T-helper 1 cell treated with Interleukin-12 subunit alpha and Interleukin-12 subunit beta and Interleukin-4 antibody, amounts not matched to agents 30 μg/mL and 1 μg/mL, for 36 hours (primary cell): ENCODE measurements at regions not wholly inside any gene's neighbourhood (a gene's known extent, or its start where the extent isn't known, plus 50 kb on each side); places are given as distances from the start of the nearest gene placed in this dataset.
"Not testable (repeated sequence)": the region's sequence is repeated elsewhere in the genome, so short reads cannot be mapped to it uniquely, and the experiment has no call there.

Experiments
- H3K27ac Mint-ChIP-seq: one replicate; pipeline ENCODE4 v1.8.0; 2021; ENCODE audit warnings: mild to moderate bottlenecking, mixed read lengths
- H3K27me3 Mint-ChIP-seq: one replicate; pipeline ENCODE4 v1.8.0; 2021; ENCODE audit warnings: low read depth, mixed read lengths
- H3K36me3 Mint-ChIP-seq: one replicate; pipeline ENCODE4 v1.8.0; 2021; ENCODE audit warnings: low read depth, mixed read lengths
- H3K4me1 Mint-ChIP-seq: one replicate; pipeline ENCODE4 v1.8.0; 2021; ENCODE audit warnings: low read depth, mixed read lengths
- H3K4me3 Mint-ChIP-seq: one replicate; pipeline ENCODE4 v1.8.0; 2021; ENCODE audit warnings: mild to moderate bottlenecking, moderate library complexity, mixed read lengths
- H3K9me3 Mint-ChIP-seq: one replicate; pipeline ENCODE4 v1.8.0; 2021; ENCODE audit warnings: mixed read lengths

- not testable (repeated sequence) for H3K36me3 Mint-ChIP-seq, H3K4me1 Mint-ChIP-seq, H3K4me3 Mint-ChIP-seq, H3K27ac Mint-ChIP-seq, H3K27me3 Mint-ChIP-seq
- peaks cover 10% of the 10 kb centered on the region for H3K9me3 Mint-ChIP-seq
Measured at GRCh38 chr14:25440382-25440781, 390.4 kb upstream of the STXBP6 start.

GRCh38 chr14:25436906-25437305 lies 387.0 kb upstream of the STXBP6 start:
- Mint-ChIP-seq H3K27ac (no peak overlapping the region), H3K4me1 (no peaks in the 10 kb centered on the region), H3K27me3 (no peaks in the 10 kb centered on the region), H3K36me3 (no peaks in the 10 kb centered on the region), H3K9me3 (peaks cover 19% of the 10 kb centered on the region), H3K4me3 (no peak overlapping the region)

GRCh38 chr14:25436288-25436875 lies 386.4 kb upstream of the STXBP6 start:
- H3K27me3 Mint-ChIP-seq, result no peaks in the 10 kb centered on the region
- no peaks in the 10 kb centered on the region for H3K4me1 Mint-ChIP-seq
- no peaks in the 10 kb centered on the region for H3K36me3 Mint-ChIP-seq
- no peak overlapping the region for H3K4me3 Mint-ChIP-seq
- H3K9me3 Mint-ChIP-seq, result peaks cover 19% of the 10 kb centered on the region
- no peak overlapping the region for H3K27ac Mint-ChIP-seq

- no peak overlapping the region for H3K27ac Mint-ChIP-seq
- H3K9me3 Mint-ChIP-seq, result peaks cover 28% of the 10 kb centered on the region
- H3K4me3 Mint-ChIP-seq, result no peak overlapping the region
- H3K36me3 Mint-ChIP-seq, result no peaks in the 10 kb centered on the region
- H3K27me3 Mint-ChIP-seq, result no peaks in the 10 kb centered on the region
- H3K4me1 Mint-ChIP-seq, result no peaks in the 10 kb centered on the region
Measured at GRCh38 chr14:25431211-25432076, 381.5 kb upstream of the STXBP6 start.

- Mint-ChIP-seq H3K4me3 (no peak overlapping the region), H3K4me1 (no peaks in the 10 kb centered on the region), H3K27me3 (no peaks in the 10 kb centered on the region), H3K27ac (no peak overlapping the region), H3K36me3 (no peaks in the 10 kb centered on the region), H3K9me3 (peaks cover 28% of the 10 kb centered on the region)
Measured at GRCh38 chr14:25430808-25431207, 380.9 kb upstream of the STXBP6 start.

GRCh38 chr14:25412998-25413397 lies 363.1 kb upstream of the STXBP6 start:
- Mint-ChIP-seq H3K9me3 (no peaks in the 10 kb centered on the region), H3K27ac (no peak overlapping the region), H3K4me1 (no peaks in the 10 kb centered on the region), H3K27me3 (no peaks in the 10 kb centered on the region), H3K36me3 (no peaks in the 10 kb centered on the region), H3K4me3 (no peak overlapping the region)

GRCh38 chr14:25411781-25412757 lies 362.1 kb upstream of the STXBP6 start:
- no peaks in the 10 kb centered on the region for H3K36me3 Mint-ChIP-seq
- H3K27me3 Mint-ChIP-seq, result no peaks in the 10 kb centered on the region
- no peaks in the 10 kb centered on the region for H3K9me3 Mint-ChIP-seq
- H3K27ac Mint-ChIP-seq, result no peak overlapping the region
- no peak overlapping the region for H3K4me3 Mint-ChIP-seq
- H3K4me1 Mint-ChIP-seq, result no peaks in the 10 kb centered on the region

- Mint-ChIP-seq H3K9me3 (no peaks in the 10 kb centered on the region), H3K36me3 (no peaks in the 10 kb centered on the region), H3K4me1 (no peaks in the 10 kb centered on the region), H3K4me3 (no peak overlapping the region), H3K27ac (no peak overlapping the region), H3K27me3 (no peaks in the 10 kb centered on the region)
Measured at GRCh38 chr14:25406818-25407217, 356.9 kb upstream of the STXBP6 start.

GRCh38 chr14:25400607-25401206 lies 350.8 kb upstream of the STXBP6 start:
- Mint-ChIP-seq H3K36me3 (no peaks in the 10 kb centered on the region), H3K9me3 (no peaks in the 10 kb centered on the region), H3K4me1 (peaks cover 3% of the 10 kb centered on the region), H3K27me3 (no peaks in the 10 kb centered on the region), H3K27ac (no peak overlapping the region), H3K4me3 (no peak overlapping the region)

- Mint-ChIP-seq H3K4me3 (no peak overlapping the region), H3K27ac (no peak overlapping the region), H3K27me3 (no peaks in the 10 kb centered on the region)
Measured at GRCh38 chr14:25396128-25396527, 346.2 kb upstream of the STXBP6 start.

GRCh38 chr14:25394791-25395391 lies 344.9 kb upstream of the STXBP6 start:
- Mint-ChIP-seq H3K4me3 (no peak overlapping the region), H3K27me3 (no peaks in the 10 kb centered on the region), H3K4me1 (no peaks in the 10 kb centered on the region), H3K27ac (no peak overlapping the region), H3K36me3 (no peaks in the 10 kb centered on the region), H3K9me3 (no peaks in the 10 kb centered on the region)

More at GRCh38 chr14:25396128-25396527, 346.2 kb upstream of the STXBP6 start:
- H3K4me1 Mint-ChIP-seq, result peaks cover 3% of the 10 kb centered on the region
- no peaks in the 10 kb centered on the region for H3K36me3 Mint-ChIP-seq
- H3K9me3 Mint-ChIP-seq, result no peaks in the 10 kb centered on the region

- Mint-ChIP-seq H3K27me3 (no peaks in the 10 kb centered on the region), H3K36me3 (no peaks in the 10 kb centered on the region), H3K9me3 (no peaks in the 10 kb centered on the region), H3K27ac (no peak overlapping the region), H3K4me3 (no peak overlapping the region), H3K4me1 (no peaks in the 10 kb centered on the region)
Measured at GRCh38 chr14:25394356-25394755, 344.4 kb upstream of the STXBP6 start.

GRCh38 chr14:25389948-25390347 lies 340.0 kb upstream of the STXBP6 start:
- Mint-ChIP-seq H3K27ac (no peak overlapping the region), H3K9me3 (no peaks in the 10 kb centered on the region), H3K27me3 (no peaks in the 10 kb centered on the region), H3K36me3 (no peaks in the 10 kb centered on the region), H3K4me1 (no peaks in the 10 kb centered on the region), H3K4me3 (no peak overlapping the region)

- no peaks in the 10 kb centered on the region for H3K36me3 Mint-ChIP-seq
- H3K27ac Mint-ChIP-seq, result no peak overlapping the region
- no peaks in the 10 kb centered on the region for H3K4me1 Mint-ChIP-seq
- H3K4me3 Mint-ChIP-seq, result no peak overlapping the region
- peaks cover 3% of the 10 kb centered on the region for H3K9me3 Mint-ChIP-seq
- no peaks in the 10 kb centered on the region for H3K27me3 Mint-ChIP-seq
Measured at GRCh38 chr14:25381498-25381897, 331.6 kb upstream of the STXBP6 start.
